ENCODE measurements at regions not wholly inside any gene's neighbourhood (a gene's known extent, or its start where the extent isn't known, plus 50 kb on each side); places are given as distances from the start of the nearest gene placed in this dataset.

- no peak for DNase-seq (ENCODE audit: low read depth, low spot score)
- Histone ChIP-seq H3K9ac (ENCODE audit: insufficient read length) (no peak overlapping the region), H3K36me3 (ENCODE audit: insufficient read depth, low read length) (no peaks in the 10 kb centered on the region), H3K9me3 (ENCODE audit: low read depth, low read length) (no peaks in the 10 kb centered on the region), H3K4me3 (no peak overlapping the region), H3K27ac (no peak overlapping the region)
- no peak for TF ChIP-seq EZH2 (IDR thresholded peaks at IDR 0.05)
- no peak for TF ChIP-seq POLR2AphosphoS5 (IDR thresholded peaks at IDR 0.05; ENCODE audit: borderline replicate concordance, low read depth, low read length)
- no peak for TF ChIP-seq FOXP2 (optimal IDR thresholded peaks at IDR 0.05; ENCODE audit: control extremely low read depth, extremely low read length, insufficient read depth)
Observed at GRCh38 chr6:144617191-144617590, 332.1 kb downstream of the UTRN start.

- Histone ChIP-seq H3K4me3 (no peak overlapping the region), H3K27ac (no peak overlapping the region), H3K9me3 (ENCODE audit: low read depth, low read length) (no peaks in the 10 kb centered on the region), H3K9ac (ENCODE audit: insufficient read length) (no peak overlapping the region), H3K36me3 (ENCODE audit: insufficient read depth, low read length) (no peaks in the 10 kb centered on the region)
- no peak for TF ChIP-seq EZH2 (IDR thresholded peaks at IDR 0.05)
- no peak for TF ChIP-seq POLR2AphosphoS5 (IDR thresholded peaks at IDR 0.05; ENCODE audit: borderline replicate concordance, low read depth, low read length)
- TF ChIP-seq FOXP2 (optimal IDR thresholded peaks at IDR 0.05; ENCODE audit: control extremely low read depth, extremely low read length, insufficient read depth), result no peak
- DNase-seq (ENCODE audit: low read depth, low spot score), result no peak
Observed at GRCh38 chr6:144617708-144618107, 332.6 kb downstream of the UTRN start.

- no peak for DNase-seq (ENCODE audit: low read depth, low spot score)
- H3K36me3 ChIP-seq (ENCODE audit: insufficient read depth, low read length), result no peaks in the 10 kb centered on the region
- no peak for TF ChIP-seq FOXP2 (optimal IDR thresholded peaks at IDR 0.05; ENCODE audit: control extremely low read depth, extremely low read length, insufficient read depth)
- no peak for TF ChIP-seq POLR2AphosphoS5 (IDR thresholded peaks at IDR 0.05; ENCODE audit: borderline replicate concordance, low read depth, low read length)
- TF ChIP-seq EZH2 (IDR thresholded peaks at IDR 0.05), result no peak
- H3K4me3 ChIP-seq, result no peak overlapping the region
- H3K9ac ChIP-seq (ENCODE audit: insufficient read length), result no peak overlapping the region
- H3K9me3 ChIP-seq (ENCODE audit: low read depth, low read length), result no peaks in the 10 kb centered on the region
- H3K27ac ChIP-seq, result no peak overlapping the region
Observed at GRCh38 chr6:144619966-144620365, 334.8 kb downstream of the UTRN start.

GRCh38 chr6:144621332-144621731, 336.2 kb downstream of the UTRN start:
- Histone ChIP-seq H3K36me3 (ENCODE audit: insufficient read depth, low read length) (no peaks in the 10 kb centered on the region), H3K27ac (no peak overlapping the region), H3K9me3 (ENCODE audit: low read depth, low read length) (no peaks in the 10 kb centered on the region), H3K4me3 (no peak overlapping the region), H3K9ac (ENCODE audit: insufficient read length) (no peak overlapping the region)
- no peak for DNase-seq (ENCODE audit: low read depth, low spot score)
- no peak for TF ChIP-seq POLR2AphosphoS5 (IDR thresholded peaks at IDR 0.05; ENCODE audit: borderline replicate concordance, low read depth, low read length)
- TF ChIP-seq FOXP2 (optimal IDR thresholded peaks at IDR 0.05; ENCODE audit: control extremely low read depth, extremely low read length, insufficient read depth), result no peak
- no peak for TF ChIP-seq EZH2 (IDR thresholded peaks at IDR 0.05)

- no peak for TF ChIP-seq EZH2 (IDR thresholded peaks at IDR 0.05)
- no peak for TF ChIP-seq POLR2AphosphoS5 (IDR thresholded peaks at IDR 0.05; ENCODE audit: borderline replicate concordance, low read depth, low read length)
- no peak for TF ChIP-seq FOXP2 (optimal IDR thresholded peaks at IDR 0.05; ENCODE audit: control extremely low read depth, extremely low read length, insufficient read depth)
- Histone ChIP-seq H3K27ac (no peak overlapping the region), H3K36me3 (ENCODE audit: insufficient read depth, low read length) (no peaks in the 10 kb centered on the region), H3K4me3 (no peak overlapping the region), H3K9me3 (ENCODE audit: low read depth, low read length) (no peaks in the 10 kb centered on the region), H3K9ac (ENCODE audit: insufficient read length) (no peak overlapping the region)
- DNase-seq (ENCODE audit: low read depth, low spot score), result no peak
Observed at GRCh38 chr6:144624246-144624645, 339.1 kb downstream of the UTRN start.

GRCh38 chr6:144624716-144625115, 339.6 kb downstream of the UTRN start:
- TF ChIP-seq EZH2 (IDR thresholded peaks at IDR 0.05) (no peak), POLR2AphosphoS5 (IDR thresholded peaks at IDR 0.05; ENCODE audit: borderline replicate concordance, low read depth, low read length) (no peak), FOXP2 (optimal IDR thresholded peaks at IDR 0.05; ENCODE audit: control extremely low read depth, extremely low read length, insufficient read depth) (no peak)
- Histone ChIP-seq H3K4me3 (no peak overlapping the region), H3K36me3 (ENCODE audit: insufficient read depth, low read length) (no peaks in the 10 kb centered on the region), H3K9ac (ENCODE audit: insufficient read length) (no peak overlapping the region), H3K9me3 (ENCODE audit: low read depth, low read length) (no peaks in the 10 kb centered on the region), H3K27ac (no peak overlapping the region)
- DNase-seq (ENCODE audit: low read depth, low spot score), result no peak

GRCh38 chr6:144630857-144631256, 345.7 kb downstream of the UTRN start:
- no peaks in the 10 kb centered on the region for H3K9me3 ChIP-seq (ENCODE audit: low read depth, low read length)
- no peak overlapping the region for H3K9ac ChIP-seq (ENCODE audit: insufficient read length)
- H3K4me3 ChIP-seq, result no peak overlapping the region
- DNase-seq (ENCODE audit: low read depth, low spot score), result no peak
- TF ChIP-seq EZH2 (IDR thresholded peaks at IDR 0.05) (no peak), FOXP2 (optimal IDR thresholded peaks at IDR 0.05; ENCODE audit: control extremely low read depth, extremely low read length, insufficient read depth) (no peak), POLR2AphosphoS5 (IDR thresholded peaks at IDR 0.05; ENCODE audit: borderline replicate concordance, low read depth, low read length) (no peak)
- H3K36me3 ChIP-seq (ENCODE audit: insufficient read depth, low read length), result no peaks in the 10 kb centered on the region
- no peak overlapping the region for H3K27ac ChIP-seq

- TF ChIP-seq EZH2 (IDR thresholded peaks at IDR 0.05), result no peak
- TF ChIP-seq FOXP2 (optimal IDR thresholded peaks at IDR 0.05; ENCODE audit: control extremely low read depth, extremely low read length, insufficient read depth), result no peak
- no peak for TF ChIP-seq POLR2AphosphoS5 (IDR thresholded peaks at IDR 0.05; ENCODE audit: borderline replicate concordance, low read depth, low read length)
- H3K36me3 ChIP-seq (ENCODE audit: insufficient read depth, low read length), result no peaks in the 10 kb centered on the region
- H3K4me3 ChIP-seq, result no peak overlapping the region
- no peaks in the 10 kb centered on the region for H3K9me3 ChIP-seq (ENCODE audit: low read depth, low read length)
- H3K9ac ChIP-seq (ENCODE audit: insufficient read length), result no peak overlapping the region
- no peak overlapping the region for H3K27ac ChIP-seq
- DNase-seq (ENCODE audit: low read depth, low spot score), result no peak
Observed at GRCh38 chr6:144632266-144632665, 347.1 kb downstream of the UTRN start.

GRCh38 chr6:144633886-144634285, 348.8 kb downstream of the UTRN start:
- Histone ChIP-seq H3K9ac (ENCODE audit: insufficient read length) (no peak overlapping the region), H3K27ac (no peak overlapping the region), H3K4me3 (no peak overlapping the region), H3K9me3 (ENCODE audit: low read depth, low read length) (no peaks in the 10 kb centered on the region), H3K36me3 (ENCODE audit: insufficient read depth, low read length) (no peaks in the 10 kb centered on the region)
- TF ChIP-seq EZH2 (IDR thresholded peaks at IDR 0.05) (no peak), FOXP2 (optimal IDR thresholded peaks at IDR 0.05; ENCODE audit: control extremely low read depth, extremely low read length, insufficient read depth) (no peak), POLR2AphosphoS5 (IDR thresholded peaks at IDR 0.05; ENCODE audit: borderline replicate concordance, low read depth, low read length) (no peak)
- DNase-seq (ENCODE audit: low read depth, low spot score), result no peak

Data from SK-N-MC (cell line).